ENCODE measurements at regions not wholly inside any gene's neighbourhood (a gene's known extent, or its start where the extent isn't known, plus 50 kb on each side); places are given as distances from the start of the nearest gene placed in this dataset.
"Not testable (repeated sequence)": the region's sequence is repeated elsewhere in the genome, so short reads cannot be mapped to it uniquely, and the experiment has no call there.

- not testable (repeated sequence) for DNase-seq (ENCODE audit: low read depth in 2 of 2)
Observed at GRCh38 chr12:127155935-127156619, 1110.9 kb upstream of the TMEM132C start.

- DNase-seq (ENCODE audit: low read depth in 2 of 2) = not testable (repeated sequence)
Observed at GRCh38 chr12:127157501-127158366, 1109.2 kb upstream of the TMEM132C start.

DNA sequence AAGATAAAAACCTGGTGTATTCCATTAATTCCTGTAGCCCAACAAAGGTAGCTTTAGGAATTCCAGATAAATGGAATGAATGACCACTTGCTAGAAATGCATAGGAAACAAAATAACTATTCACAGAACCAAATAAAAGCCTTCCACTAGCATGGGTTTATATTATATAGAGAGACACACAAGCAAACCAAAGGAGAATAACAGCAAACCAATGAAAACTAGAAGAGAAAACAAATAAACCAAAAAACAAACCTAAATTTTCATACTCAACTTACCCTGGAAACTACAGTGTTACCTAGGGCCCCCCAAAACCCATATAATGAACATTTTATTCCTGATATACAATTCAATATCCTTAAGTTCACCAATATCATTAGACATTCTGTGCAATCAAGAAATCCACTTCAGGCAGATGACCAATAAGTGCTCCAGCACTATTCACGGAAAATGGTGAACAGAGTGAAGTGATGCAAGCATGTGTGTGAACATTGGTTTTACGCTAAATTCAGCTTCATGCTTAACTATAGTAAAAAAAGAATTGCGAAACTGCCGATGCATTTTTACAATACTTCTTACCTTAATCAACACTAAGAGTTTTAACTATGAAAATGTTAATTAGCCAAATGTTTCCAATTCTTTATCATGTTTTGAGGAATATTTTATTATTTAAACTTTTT, 1108.4 kb upstream of the TMEM132C start:
- DNase-seq (ENCODE audit: low read depth in 2 of 2) = no peak

- no peak for DNase-seq (ENCODE audit: low read depth in 2 of 2)
Observed at GRCh38 chr12:127161466-127161865, 1105.5 kb upstream of the TMEM132C start.

GRCh38 chr12:127162307-127162706, 1104.7 kb upstream of the TMEM132C start:
- DNase-seq (ENCODE audit: low read depth in 2 of 2) = no peak

DNA sequence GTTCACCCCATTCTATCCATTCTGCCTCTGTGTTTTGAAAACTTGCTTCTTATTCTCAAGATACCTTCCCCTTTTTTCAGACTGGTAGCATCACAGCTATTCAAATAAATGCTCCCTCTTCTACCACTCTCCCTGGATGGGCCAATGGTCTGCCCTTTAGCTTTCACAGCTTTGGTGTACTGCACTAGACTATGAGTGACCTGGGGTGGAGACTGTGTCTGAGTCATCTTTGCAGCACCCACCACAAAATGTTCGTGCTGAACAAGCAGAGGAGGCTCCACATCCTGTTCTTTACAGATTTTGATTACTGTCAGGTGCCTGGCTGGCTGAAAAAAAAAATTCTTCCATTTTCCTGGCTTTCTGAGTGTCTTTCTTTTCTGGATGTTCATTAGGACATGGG, 1104.1 kb upstream of the TMEM132C start:
- peak in 1 of 2 donors; percentile 16 for DNase-seq (ENCODE audit: low read depth in 2 of 2)

- DNase-seq (ENCODE audit: low read depth in 2 of 2) = peak; percentile 71 to 78
Observed at GRCh38 chr12:127165567-127166392, 1101.2 kb upstream of the TMEM132C start.

DNA sequence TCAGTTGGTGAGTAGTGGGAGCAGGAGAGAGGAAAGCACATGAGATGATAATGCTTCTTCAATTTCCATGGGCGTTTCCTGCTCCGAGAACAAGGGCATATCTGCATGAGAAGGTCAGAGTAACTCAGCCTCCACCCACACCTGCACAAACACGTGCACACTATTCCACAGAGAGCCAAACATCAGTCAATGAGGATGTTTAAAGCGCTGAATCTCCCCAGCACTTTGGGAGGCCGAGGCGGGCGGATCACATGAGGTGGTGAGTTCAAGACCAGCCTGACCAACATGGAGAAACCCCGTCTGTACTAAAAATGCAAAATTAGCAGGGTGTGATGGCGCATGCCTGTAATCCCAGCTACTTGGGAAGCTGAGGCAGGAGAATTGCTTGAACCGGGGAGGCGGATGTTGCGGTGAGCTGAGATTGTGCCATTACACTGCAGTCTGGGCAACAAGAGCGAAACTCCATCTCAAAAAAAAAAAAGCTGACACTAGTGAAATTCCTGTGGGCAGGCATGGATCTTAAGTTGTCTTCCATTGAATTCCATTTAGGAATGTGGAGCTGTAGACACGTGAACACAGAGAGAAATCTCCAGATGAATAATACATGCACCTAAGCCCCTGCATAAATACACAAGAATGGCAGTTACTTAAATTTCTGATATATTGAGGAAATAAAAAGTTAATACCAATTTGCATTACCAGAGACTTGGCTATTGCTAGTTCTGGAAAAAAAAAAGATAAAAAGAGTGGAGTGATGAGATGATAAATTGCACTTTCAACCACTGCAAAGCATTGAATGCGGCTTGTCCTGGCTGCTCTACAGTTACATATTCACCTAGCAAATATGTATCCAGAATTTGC, 1097.4 kb upstream of the TMEM132C start:
- no peak for DNase-seq (ENCODE audit: low read depth in 2 of 2)

DNA sequence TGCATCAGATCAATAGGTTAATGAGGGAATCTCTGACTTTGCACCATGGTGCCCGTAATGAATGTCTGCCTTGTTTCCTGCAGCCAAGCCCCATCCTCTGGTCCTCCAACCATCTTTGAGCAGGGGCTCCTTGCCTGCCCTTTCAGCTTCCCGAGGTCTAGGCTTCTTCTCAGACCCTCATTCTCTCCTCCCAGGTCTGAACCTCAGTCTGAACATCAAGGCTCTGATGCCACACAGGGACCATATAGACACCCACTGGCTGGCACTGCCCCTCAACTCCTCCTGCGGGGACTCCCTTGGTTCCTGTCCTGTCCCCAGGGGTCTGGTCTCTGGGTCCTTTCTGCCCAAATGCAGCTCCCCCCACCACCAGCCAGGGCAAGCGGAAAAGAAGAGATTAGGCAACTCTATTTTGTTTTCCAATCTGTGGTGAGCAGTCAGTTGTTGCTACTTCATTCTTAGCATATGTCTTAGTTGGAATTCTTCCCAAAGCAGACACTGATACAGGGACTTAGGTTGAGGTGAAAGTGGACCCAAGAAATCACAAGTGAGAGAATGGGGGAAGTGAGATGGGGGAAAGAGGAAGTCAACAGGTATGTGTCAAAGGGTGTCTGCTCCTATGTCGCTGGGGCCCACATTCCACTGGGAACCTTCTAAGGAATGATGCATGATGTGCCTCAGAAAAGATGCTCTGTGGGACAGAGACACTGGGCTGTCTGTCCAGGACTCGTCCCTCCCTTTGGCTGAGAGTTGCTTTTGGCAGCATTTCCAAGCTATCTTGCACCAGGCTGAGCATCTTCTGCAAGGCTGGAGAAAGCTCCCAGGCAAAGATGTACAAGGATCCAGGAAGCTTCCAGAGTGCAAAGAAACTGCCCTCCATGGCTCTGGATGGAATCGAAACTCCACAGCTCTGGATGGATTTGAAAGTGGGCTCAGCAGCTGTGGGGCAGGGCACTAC, 1096.5 kb upstream of the TMEM132C start:
- no peak for DNase-seq (ENCODE audit: low read depth in 2 of 2)

GRCh38 chr12:127172861-127173260, 1094.1 kb upstream of the TMEM132C start:
- no peak for DNase-seq (ENCODE audit: low read depth in 2 of 2)

GRCh38 chr12:127173971-127174370, 1093.0 kb upstream of the TMEM132C start:
- DNase-seq (ENCODE audit: low read depth in 2 of 2) = not testable (repeated sequence)

DNA sequence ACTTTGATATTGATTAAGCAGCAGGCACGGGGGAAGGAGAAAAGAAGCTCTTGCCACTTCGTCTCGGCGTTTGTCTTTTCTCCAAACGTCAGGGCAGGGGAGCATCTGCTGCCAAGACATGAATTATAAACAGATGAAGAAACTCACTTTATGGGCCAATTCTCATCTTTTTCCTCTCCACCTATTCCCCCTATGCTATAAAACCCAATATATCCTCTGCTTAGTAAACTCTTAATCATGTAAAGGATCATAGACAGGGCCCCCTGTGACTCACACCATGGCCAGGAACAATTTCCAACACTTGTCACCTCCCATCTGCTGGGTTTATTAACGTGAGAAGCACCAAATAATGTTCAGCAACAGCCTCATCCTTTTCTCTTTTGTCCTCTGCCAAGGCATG, 1092.1 kb upstream of the TMEM132C start:
- no peak for DNase-seq (ENCODE audit: low read depth in 2 of 2)

- no peak for DNase-seq (ENCODE audit: low read depth in 2 of 2)
Observed at GRCh38 chr12:127175361-127175760, 1091.6 kb upstream of the TMEM132C start.

- DNase-seq (ENCODE audit: low read depth in 2 of 2) = no peak
Observed at GRCh38 chr12:127176804-127177203, 1090.2 kb upstream of the TMEM132C start.

- no peak for DNase-seq (ENCODE audit: low read depth in 2 of 2)
Observed at GRCh38 chr12:127178052-127178451, 1088.9 kb upstream of the TMEM132C start.

GRCh38 chr12:127178463-127178862, 1088.5 kb upstream of the TMEM132C start:
- no peak for DNase-seq (ENCODE audit: low read depth in 2 of 2)

- no peak for DNase-seq (ENCODE audit: low read depth in 2 of 2)
Observed at GRCh38 chr12:127179176-127179575, 1087.8 kb upstream of the TMEM132C start.

GRCh38 chr12:127182018-127182417, 1085.0 kb upstream of the TMEM132C start:
- DNase-seq (ENCODE audit: low read depth in 2 of 2) = no peak

DNA sequence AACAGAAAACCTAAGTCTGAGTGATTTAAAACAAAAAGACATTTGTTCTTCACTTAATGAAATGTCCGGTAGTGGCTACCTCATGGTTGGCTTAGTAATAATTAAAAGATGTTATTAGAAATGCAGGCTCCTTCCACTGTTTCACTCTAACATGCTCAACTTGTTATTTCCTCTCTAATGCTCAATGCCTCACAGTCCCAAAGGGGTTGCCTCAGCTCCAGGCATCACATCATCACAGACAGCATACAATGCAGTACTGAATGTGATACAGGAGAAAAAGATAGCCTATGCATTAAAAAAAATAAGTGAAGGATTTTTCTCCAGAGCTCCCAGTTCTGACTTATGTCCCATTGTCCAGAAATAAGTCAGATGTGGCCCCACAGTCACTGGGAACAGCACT, 1077.0 kb upstream of the TMEM132C start:
- DNase-seq (ENCODE audit: low read depth in 2 of 2) = no peak

All from stimulated activated CD8-positive, alpha-beta memory T cell treated with anti-CD3 and anti-CD28 coated beads, Interleukin-2, amount 100 ng/mL, for 48 hours (primary cell).